Right lobe of liver (tissue), 4 donors: ENCODE measurements at regions not wholly inside any gene's neighbourhood (a gene's known extent, or its start where the extent isn't known, plus 50 kb on each side); places are given as distances from the start of the nearest gene placed in this dataset.

ENCODE experiments used
- CTCF ChIP-seq, 4 donors: fragments of 200-600 bp in 3 of 4; fragments of 450-650 bp in 1 of 4; IDR thresholded peaks; one replicate each; pipeline versions ENCODE4 v1.5.1 to v1.8.0; 2016 to 2022; ENCODE audit warnings: antibody characterized with exemption in 4 of 4, mild to moderate bottlenecking in 2 of 4
- POLR2A ChIP-seq: fragments of 450-650 bp; IDR thresholded peaks from one replicate; pipeline ENCODE4 v1.6.1; 2017; ENCODE audit warnings: antibody characterized with exemption, mild to moderate bottlenecking
- donor health status: DM: no; HTN: no; CAD: no.
- donor health status: DM: no; HTN: no; CAD: no.
- donor health status: DM: no; HTN: yes; CAD: no.

- TF ChIP-seq CTCF (IDR thresholded peaks at IDR 0.05) = no peak
- TF ChIP-seq POLR2A = no peak
Measured at GRCh38 chrX:13937370-13938050, 92.2 kb downstream of the GEMIN8 start.
